GM12873 (cell line): ENCODE measurements at regions not wholly inside any gene's neighbourhood (a gene's known extent, or its start where the extent isn't known, plus 50 kb on each side); places are given as distances from the start of the nearest gene placed in this dataset.

Source experiments
- CTCF ChIP-seq: IDR thresholded peaks from 2 replicates; pipeline ENCODE4 v1.5.1; 2012; ENCODE audit warnings: low read depth, mild to moderate bottlenecking, moderate library complexity, low read length, control low read depth; ENCODE audit not compliant: insufficient read depth; ENCODE audit errors: missing control alignments

DNA sequence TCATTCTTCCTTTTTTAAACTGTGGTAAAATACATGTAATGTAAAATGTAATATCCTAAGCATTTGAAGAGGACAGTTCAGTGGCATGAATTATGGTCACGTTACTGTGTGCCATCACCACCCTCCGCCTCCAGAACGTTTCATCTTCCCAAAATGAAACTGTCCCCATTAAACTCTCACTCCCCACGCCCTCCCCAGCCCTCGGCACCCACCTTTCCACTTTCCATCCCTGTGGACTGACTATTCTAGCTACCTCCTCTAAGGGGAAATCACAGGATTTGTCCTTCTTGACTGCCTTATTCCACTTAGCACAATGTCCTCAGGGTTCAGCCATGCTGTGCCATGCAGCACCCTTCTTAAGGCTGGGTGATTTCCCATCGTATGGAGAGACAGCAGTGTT lies 1509.5 kb downstream of the BRD1 start:
- no peak for TF ChIP-seq CTCF

DNA sequence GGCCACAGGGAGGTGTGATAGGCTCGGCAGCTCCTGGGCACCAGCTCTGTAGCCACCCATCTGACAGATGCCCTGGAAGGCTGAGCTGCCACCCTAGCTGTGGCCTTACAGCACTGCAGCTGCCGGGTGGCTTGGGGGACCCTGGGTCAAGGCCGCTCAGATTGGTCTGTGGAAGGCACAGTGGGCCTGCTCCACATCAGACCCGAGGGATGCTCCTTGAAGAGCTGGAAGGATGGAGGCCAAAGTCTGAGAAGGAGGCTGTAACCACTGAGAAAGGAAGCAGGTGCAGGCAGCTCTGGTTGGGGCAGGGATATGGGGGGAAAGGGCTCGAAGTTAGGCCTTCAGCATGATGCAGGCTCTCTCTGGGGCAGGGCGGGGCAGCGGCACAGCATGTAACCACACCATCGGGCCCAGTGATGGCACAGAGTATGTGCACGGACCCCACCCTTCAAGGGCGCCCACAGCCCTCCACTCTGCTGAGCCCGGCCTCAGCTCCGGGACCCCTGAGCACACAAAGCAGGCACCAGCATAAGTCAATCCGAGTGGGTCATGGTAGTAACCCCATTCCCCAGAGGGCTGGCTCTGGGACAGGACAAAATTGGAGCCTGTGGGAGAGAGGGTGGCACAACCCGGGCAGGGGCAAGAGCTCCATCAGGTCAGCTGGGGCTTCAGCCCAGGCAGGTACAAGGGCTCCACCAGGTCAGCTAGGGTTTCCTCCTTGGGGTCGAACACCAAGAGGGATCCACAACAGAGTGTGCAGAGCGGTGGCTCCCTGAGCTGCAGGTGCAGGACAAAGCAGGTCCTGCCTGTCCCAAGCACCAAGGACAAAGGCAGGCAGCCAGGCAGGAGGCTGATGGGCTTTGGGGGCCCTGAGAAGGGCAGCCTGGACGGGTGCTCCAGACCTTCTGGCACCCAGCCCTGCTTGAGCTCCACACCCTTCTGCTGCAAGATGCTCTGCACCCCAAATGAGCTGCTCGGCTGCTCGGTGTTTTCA lies 1511.1 kb downstream of the BRD1 start:
- no peak for TF ChIP-seq CTCF

GRCh38 chr22:48315439-48316256 lies 1512.0 kb downstream of the BRD1 start:
- TF ChIP-seq CTCF: no peak

GRCh38 chr22:48314073-48314472 lies 1513.6 kb downstream of the BRD1 start:
- TF ChIP-seq CTCF: no peak

- no peak for TF ChIP-seq CTCF
Observed at GRCh38 chr22:48313175-48313830, 1514.4 kb downstream of the BRD1 start.

DNA sequence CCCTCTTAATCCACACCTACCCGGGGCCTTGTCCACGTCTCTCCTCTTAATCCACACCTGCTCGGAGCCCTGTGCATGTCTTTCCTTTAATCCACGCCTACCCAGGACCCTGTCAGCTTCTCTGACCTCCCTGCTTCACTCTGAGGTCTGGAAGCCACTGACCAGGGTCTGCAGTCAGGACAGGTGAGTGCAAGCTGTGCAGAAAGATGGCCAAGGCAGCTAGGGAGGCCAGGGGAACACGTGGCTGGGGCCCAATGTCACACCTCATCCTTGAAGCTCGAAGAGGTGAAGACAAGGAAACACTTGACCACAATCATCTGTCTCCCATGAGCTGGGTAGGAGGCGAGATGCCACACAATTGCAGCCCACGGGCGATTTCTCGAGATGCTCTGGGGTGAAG lies 1516.9 kb downstream of the BRD1 start:
- TF ChIP-seq CTCF: no peak
